Uterus (tissue), 2 donors: ENCODE measurements at regions not wholly inside any gene's neighbourhood (a gene's known extent, or its start where the extent isn't known, plus 50 kb on each side); places are given as distances from the start of the nearest gene placed in this dataset.

Source experiments
- POLR2A ChIP-seq, 2 donors: fragments of 450-650 bp; IDR thresholded peaks; one replicate each; pipeline ENCODE4 v1.6.1; 2016; ENCODE audit warnings: antibody characterized with exemption in 2 of 2, mild to moderate bottlenecking in 1 of 2, moderate library complexity in 1 of 2
- TF ChIP-seq, protein P1 (sequence below), 4 experiments: fragments of 200-600 bp in 2 of 4; fragments of 450-650 bp in 2 of 4; sonication (generic) in 2 of 4; IDR thresholded peaks; one replicate each; pipeline ENCODE4 v1.5.1; 2016 to 2019; ENCODE audit warnings: antibody characterized with exemption in 4 of 4, mild to moderate bottlenecking in 2 of 4, moderate library complexity in 1 of 4

DNA sequence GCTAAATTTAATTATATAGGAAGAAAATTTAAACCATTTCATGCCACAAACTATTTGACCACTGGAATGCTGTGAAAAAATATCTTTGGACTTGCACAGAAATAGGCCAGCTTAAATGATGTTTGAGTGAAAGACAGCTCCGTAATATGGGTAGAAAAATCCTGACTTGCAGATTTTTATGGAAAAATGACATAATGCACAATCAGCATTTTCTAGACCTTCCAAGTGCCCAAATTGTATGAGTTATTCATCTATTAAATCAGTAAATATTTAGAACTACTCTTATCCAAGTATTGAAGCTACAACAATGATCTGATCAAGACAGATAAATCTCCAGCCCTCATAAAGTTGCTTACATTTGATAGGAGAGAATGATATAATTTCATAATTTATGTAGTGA lies 691.1 kb upstream of the DDX18 start:
- TF ChIP-seq, protein P1, sequence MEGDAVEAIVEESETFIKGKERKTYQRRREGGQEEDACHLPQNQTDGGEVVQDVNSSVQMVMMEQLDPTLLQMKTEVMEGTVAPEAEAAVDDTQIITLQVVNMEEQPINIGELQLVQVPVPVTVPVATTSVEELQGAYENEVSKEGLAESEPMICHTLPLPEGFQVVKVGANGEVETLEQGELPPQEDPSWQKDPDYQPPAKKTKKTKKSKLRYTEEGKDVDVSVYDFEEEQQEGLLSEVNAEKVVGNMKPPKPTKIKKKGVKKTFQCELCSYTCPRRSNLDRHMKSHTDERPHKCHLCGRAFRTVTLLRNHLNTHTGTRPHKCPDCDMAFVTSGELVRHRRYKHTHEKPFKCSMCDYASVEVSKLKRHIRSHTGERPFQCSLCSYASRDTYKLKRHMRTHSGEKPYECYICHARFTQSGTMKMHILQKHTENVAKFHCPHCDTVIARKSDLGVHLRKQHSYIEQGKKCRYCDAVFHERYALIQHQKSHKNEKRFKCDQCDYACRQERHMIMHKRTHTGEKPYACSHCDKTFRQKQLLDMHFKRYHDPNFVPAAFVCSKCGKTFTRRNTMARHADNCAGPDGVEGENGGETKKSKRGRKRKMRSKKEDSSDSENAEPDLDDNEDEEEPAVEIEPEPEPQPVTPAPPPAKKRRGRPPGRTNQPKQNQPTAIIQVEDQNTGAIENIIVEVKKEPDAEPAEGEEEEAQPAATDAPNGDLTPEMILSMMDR (IDR thresholded peaks at IDR 0.05): no peak
- no peak for TF ChIP-seq POLR2A (IDR thresholded peaks at IDR 0.05)
